Hematopoietic multipotent progenitor cell treated with erythropoietin and hydrocortisone succinate and interleukin-3 and kit ligand, for 6 days (in vitro differentiated cells): ENCODE measurements at regions not wholly inside any gene's neighbourhood (a gene's known extent, or its start where the extent isn't known, plus 50 kb on each side); places are given as distances from the start of the nearest gene placed in this dataset.

Source experiments
- DNase-seq: peaks from one replicate; pipeline ENCODE4 v3.0.0-alpha.2; 2015

GRCh38 chr1:38375035-38375434 is 328.4 kb upstream of the POU3F1 start:
- DNase-seq: no peak

- DNase-seq: no peak
Measured at GRCh38 chr1:38371505-38371844, 324.9 kb upstream of the POU3F1 start.

GRCh38 chr1:38370716-38371504 is 324.3 kb upstream of the POU3F1 start:
- DNase-seq: no peak

GRCh38 chr1:38365242-38365641 is 318.6 kb upstream of the POU3F1 start:
- DNase-seq: no peak

GRCh38 chr1:38361566-38361965 is 315.0 kb upstream of the POU3F1 start:
- DNase-seq: no peak

GRCh38 chr1:38360807-38361206 is 314.2 kb upstream of the POU3F1 start:
- DNase-seq: no peak

GRCh38 chr1:38353956-38354355 is 307.4 kb upstream of the POU3F1 start:
- no peak for DNase-seq

- no peak for DNase-seq
Measured at GRCh38 chr1:38352869-38353268, 306.3 kb upstream of the POU3F1 start.

GRCh38 chr1:38347446-38348175 is 301.0 kb upstream of the POU3F1 start:
- DNase-seq: no peak

GRCh38 chr1:38344716-38345115 is 298.1 kb upstream of the POU3F1 start:
- DNase-seq: no peak

GRCh38 chr1:38341694-38342093 is 295.1 kb upstream of the POU3F1 start:
- no peak for DNase-seq

GRCh38 chr1:38340409-38340808 is 293.8 kb upstream of the POU3F1 start:
- DNase-seq: no peak

- DNase-seq: no peak
Measured at GRCh38 chr1:38337711-38338110, 291.1 kb upstream of the POU3F1 start.

- DNase-seq: no peak
Measured at GRCh38 chr1:38336961-38337360, 290.4 kb upstream of the POU3F1 start.

GRCh38 chr1:38336301-38336923 is 289.8 kb upstream of the POU3F1 start:
- no peak for DNase-seq

- peak; percentile 13 for DNase-seq
Measured at GRCh38 chr1:38334930-38335592, 288.5 kb upstream of the POU3F1 start.

GRCh38 chr1:38332649-38333310 is 286.2 kb upstream of the POU3F1 start:
- DNase-seq: no peak

GRCh38 chr1:38331496-38332210 is 285.1 kb upstream of the POU3F1 start:
- DNase-seq: no peak

- no peak for DNase-seq
Measured at GRCh38 chr1:38330799-38331198, 284.2 kb upstream of the POU3F1 start.

GRCh38 chr1:38329644-38330043 is 283.1 kb upstream of the POU3F1 start:
- DNase-seq: no peak

- DNase-seq: no peak
Measured at GRCh38 chr1:38328278-38329035, 281.9 kb upstream of the POU3F1 start.
